ENCODE measurements at regions not wholly inside any gene's neighbourhood (a gene's known extent, or its start where the extent isn't known, plus 50 kb on each side); places are given as distances from the start of the nearest gene placed in this dataset.

GRCh38 chr14:65351493-65352194 is 60.9 kb upstream of the FUT8 start:
- BruUV-seq (replicated peaks) = no TSS peak
- Histone ChIP-seq H3K9me3 (ENCODE audit: low read length) (no peaks in the 10 kb centered on the region), H3K27me3 (ENCODE audit: control insufficient read depth in 1 of 2, insufficient read depth in 2 of 2, low read length in 2 of 2) (no peaks in the 10 kb centered on the region), H3K4me1 (ENCODE audit: insufficient read depth, low read length) (peaks cover 6% of the 10 kb centered on the region), H3K36me3 (replicated peaks in 1 of 2; ENCODE audit: control insufficient read depth in 1 of 2, insufficient read depth in 2 of 2, low read length in 2 of 2) (no peaks in the 10 kb centered on the region), H3K4me2 (ENCODE audit: low read depth, low read length) (no peak overlapping the region), H3K79me2 (ENCODE audit: insufficient read depth, low read length) (no peaks in the 10 kb centered on the region), H3K27ac (ENCODE audit: extremely low read length, insufficient read depth, low read length) (no peak overlapping the region), H3K4me3 (replicated peaks in 1 of 3; ENCODE audit: insufficient read depth in 1 of 3, low read depth in 2 of 3, low read length in 3 of 3) (no peak overlapping the region), H3K9ac (ENCODE audit: insufficient read depth, low read depth, low read length) (no peak overlapping the region), H2AFZ (ENCODE audit: low read length) (no peak overlapping the region), H4K20me1 (ENCODE audit: insufficient read depth, low read length) (no peaks in the 10 kb centered on the region)
- in situ Hi-C loops (cut with HindIII; ENCODE audit: extremely low pct_ligation_motif_present, low pct_unique_long_range_greater_than_20kb) = no loop called here
- CTCF ChIA-PET (ENCODE audit: low intra/inter-chr PET ratio, low total read pairs) = no interaction called here
- TF ChIP-seq, protein P1, sequence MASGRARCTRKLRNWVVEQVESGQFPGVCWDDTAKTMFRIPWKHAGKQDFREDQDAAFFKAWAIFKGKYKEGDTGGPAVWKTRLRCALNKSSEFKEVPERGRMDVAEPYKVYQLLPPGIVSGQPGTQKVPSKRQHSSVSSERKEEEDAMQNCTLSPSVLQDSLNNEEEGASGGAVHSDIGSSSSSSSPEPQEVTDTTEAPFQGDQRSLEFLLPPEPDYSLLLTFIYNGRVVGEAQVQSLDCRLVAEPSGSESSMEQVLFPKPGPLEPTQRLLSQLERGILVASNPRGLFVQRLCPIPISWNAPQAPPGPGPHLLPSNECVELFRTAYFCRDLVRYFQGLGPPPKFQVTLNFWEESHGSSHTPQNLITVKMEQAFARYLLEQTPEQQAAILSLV (CRISPR knock-in tag; IDR thresholded peaks at IDR 0.05; ENCODE audit: borderline replicate concordance) = no peak
- TF ChIP-seq ZNF589 (CRISPR knock-in tag; conservative IDR thresholded peaks at IDR 0.05) (no peak), ZNF230 (CRISPR knock-in tag; IDR thresholded peaks at IDR 0.05) (no peak), ZNF687 (CRISPR knock-in tag; IDR thresholded peaks at IDR 0.05) (no peak), MAFG (CRISPR knock-in tag; IDR thresholded peaks at IDR 0.05) (no peak)
- TF ChIP-seq, protein P2, sequence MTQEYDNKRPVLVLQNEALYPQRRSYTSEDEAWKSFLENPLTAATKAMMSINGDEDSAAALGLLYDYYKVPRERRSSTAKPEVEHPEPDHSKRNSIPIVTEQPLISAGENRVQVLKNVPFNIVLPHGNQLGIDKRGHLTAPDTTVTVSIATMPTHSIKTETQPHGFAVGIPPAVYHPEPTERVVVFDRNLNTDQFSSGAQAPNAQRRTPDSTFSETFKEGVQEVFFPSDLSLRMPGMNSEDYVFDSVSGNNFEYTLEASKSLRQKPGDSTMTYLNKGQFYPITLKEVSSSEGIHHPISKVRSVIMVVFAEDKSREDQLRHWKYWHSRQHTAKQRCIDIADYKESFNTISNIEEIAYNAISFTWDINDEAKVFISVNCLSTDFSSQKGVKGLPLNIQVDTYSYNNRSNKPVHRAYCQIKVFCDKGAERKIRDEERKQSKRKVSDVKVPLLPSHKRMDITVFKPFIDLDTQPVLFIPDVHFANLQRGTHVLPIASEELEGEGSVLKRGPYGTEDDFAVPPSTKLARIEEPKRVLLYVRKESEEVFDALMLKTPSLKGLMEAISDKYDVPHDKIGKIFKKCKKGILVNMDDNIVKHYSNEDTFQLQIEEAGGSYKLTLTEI (CRISPR knock-in tag; conservative IDR thresholded peaks at IDR 0.05) = no peak
- no peak for FAIRE-seq
- 55% methylated on average over 6 of the region's 6 CpGs for WGBS (ENCODE audit: low lambda C conversion rate)
- no peak for ATAC-seq
- POLR2A ChIA-PET = no interaction called here
- intact Hi-C loops (cut with micrococcal nuclease; ENCODE audit: unreplicated experiment) = no loop called here
- DNase-seq (ENCODE audit: low spot score) = no peak
